ENCODE measurements at regions not wholly inside any gene's neighbourhood (a gene's known extent, or its start where the extent isn't known, plus 50 kb on each side); places are given as distances from the start of the nearest gene placed in this dataset.

DNA sequence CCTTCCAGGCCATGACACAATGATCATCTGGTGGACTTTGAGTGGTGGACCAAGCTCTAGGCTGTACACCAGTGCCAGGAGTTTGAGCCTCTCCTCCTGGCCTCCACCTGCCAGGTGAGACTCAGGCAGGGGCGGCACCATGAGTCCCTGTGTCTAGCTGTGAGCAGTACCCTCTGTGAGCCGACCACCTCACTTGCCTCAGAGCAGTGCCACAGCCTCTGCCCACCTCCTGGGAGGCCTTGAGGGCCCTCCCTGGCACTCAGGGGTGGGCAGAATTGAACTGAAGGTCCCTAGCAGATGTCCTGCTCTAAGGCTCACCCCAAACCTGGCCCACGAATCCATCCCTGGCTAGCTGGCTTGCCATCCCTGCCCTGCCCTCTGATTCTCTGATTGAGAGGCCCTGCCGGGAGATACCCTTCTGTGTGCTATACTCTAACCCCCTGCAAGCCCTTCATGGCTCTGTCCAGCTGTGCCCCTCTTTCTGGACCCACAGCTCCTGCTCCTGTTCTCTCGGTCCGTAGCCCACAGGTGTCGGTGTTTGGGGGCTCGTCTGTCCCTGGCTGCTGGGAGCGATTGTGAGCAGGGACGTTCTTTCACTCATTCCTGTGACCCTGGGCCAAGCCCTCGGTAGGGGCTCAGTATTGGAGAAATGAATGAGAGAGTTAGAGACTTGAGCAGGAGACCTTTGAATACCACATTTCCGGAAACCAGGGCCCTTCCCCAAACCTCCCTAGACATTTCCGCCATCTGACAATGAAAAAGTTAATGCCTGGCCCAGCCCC, 70.0 kb downstream of the INHBB start (continued):
- TF ChIP-seq EZH2 (IDR thresholded peaks at IDR 0.05; ENCODE audit: low read depth, unreplicated experiment): no peak
- no peak for TF ChIP-seq JUNB (IDR thresholded peaks at IDR 0.05; ENCODE audit: unreplicated experiment)
- TF ChIP-seq CREB1 (CRISPR knock-in tag; IDR thresholded peaks at IDR 0.05; ENCODE audit: low read depth): no peak

DNA sequence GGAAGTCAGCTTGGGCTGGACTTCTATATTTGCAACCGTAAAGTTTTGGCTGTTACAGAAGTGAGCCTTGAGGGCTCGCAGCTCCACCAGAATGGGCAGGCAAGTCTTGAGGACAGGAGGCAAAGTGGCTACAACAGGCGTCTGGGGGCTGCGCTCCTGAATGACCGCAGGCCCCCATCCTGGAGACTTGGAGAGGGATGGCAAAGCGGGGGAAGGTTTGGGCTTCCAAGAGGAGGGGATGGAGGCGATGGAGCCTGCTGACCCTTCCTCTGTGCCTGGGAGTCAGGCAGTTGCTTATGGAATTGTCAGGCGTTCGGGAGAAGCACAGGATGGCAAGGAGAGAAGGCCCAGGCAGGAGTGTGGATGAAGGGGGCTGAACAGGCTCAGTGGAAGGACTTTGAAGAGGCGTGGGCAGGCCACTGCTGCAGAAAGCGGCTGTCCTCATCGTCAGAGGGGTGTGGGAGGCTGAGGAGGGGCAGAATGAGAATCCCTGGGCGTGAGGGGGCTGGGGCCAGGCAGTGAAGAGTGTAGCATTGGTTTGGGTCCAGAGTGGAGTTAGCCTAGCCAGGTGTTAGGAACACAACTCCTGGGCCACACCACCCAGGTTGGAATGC, 72.3 kb downstream of the INHBB start:
- no peak overlapping the region for H2AFZ ChIP-seq
- no peak overlapping the region for H3K4me3 ChIP-seq
- Mint-ChIP-seq H3K4me1 (peaks cover 9% of the 10 kb centered on the region), H3K4me3 (no peak overlapping the region), H3K9me3 (no peaks in the 10 kb centered on the region), H3K27ac (no peak overlapping the region), H3K27me3 (ENCODE audit: insufficient read depth, low read depth, poor library complexity) (peaks cover 13% of the 10 kb centered on the region), H3K36me3 (ENCODE audit: low read depth) (no peaks in the 10 kb centered on the region)
- no peaks in the 10 kb centered on the region for H3K9me2 ChIP-seq (ENCODE audit: insufficient read depth)
- no peak overlapping the region for H3K27ac ChIP-seq (ENCODE audit: low read depth)
- ATAC-seq (no peak), DNase-seq (ENCODE audit: low spot score) (no peak)
- H4K20me1 ChIP-seq (replicated peaks; ENCODE audit: insufficient read depth): no peaks in the 10 kb centered on the region
- no peaks in the 10 kb centered on the region for H3F3A ChIP-seq (replicated peaks; ENCODE audit: low read depth)
- H3K27me3 ChIP-seq (ENCODE audit: insufficient read depth): no peaks in the 10 kb centered on the region
- no peak overlapping the region for H3K4me2 ChIP-seq
- H3K79me2 ChIP-seq (replicated peaks; ENCODE audit: insufficient read depth): no peaks in the 10 kb centered on the region
- no peaks in the 10 kb centered on the region for H3K4me1 ChIP-seq (ENCODE audit: insufficient read depth)
- no peaks in the 10 kb centered on the region for H3K36me3 ChIP-seq (ENCODE audit: insufficient read depth)
- TF ChIP-seq CREB1 (CRISPR knock-in tag; IDR thresholded peaks at IDR 0.05; ENCODE audit: low read depth) (no peak), JUNB (IDR thresholded peaks at IDR 0.05; ENCODE audit: unreplicated experiment) (no peak), ZNF114 (CRISPR knock-in tag; IDR thresholded peaks at IDR 0.05) (no peak), EZH2 (IDR thresholded peaks at IDR 0.05; ENCODE audit: low read depth, unreplicated experiment) (no peak), ZNF331 (CRISPR knock-in tag; IDR thresholded peaks at IDR 0.05; ENCODE audit: low read depth) (no peak), POLR2AphosphoS5 (IDR thresholded peaks at IDR 0.05; ENCODE audit: low read depth) (no peak), EZH2phosphoT487 (IDR thresholded peaks at IDR 0.05; ENCODE audit: unreplicated experiment) (no peak), NANOG (IDR thresholded peaks at IDR 0.05; ENCODE audit: borderline replicate concordance) (no peak)
- TF ChIP-seq, protein P1, sequence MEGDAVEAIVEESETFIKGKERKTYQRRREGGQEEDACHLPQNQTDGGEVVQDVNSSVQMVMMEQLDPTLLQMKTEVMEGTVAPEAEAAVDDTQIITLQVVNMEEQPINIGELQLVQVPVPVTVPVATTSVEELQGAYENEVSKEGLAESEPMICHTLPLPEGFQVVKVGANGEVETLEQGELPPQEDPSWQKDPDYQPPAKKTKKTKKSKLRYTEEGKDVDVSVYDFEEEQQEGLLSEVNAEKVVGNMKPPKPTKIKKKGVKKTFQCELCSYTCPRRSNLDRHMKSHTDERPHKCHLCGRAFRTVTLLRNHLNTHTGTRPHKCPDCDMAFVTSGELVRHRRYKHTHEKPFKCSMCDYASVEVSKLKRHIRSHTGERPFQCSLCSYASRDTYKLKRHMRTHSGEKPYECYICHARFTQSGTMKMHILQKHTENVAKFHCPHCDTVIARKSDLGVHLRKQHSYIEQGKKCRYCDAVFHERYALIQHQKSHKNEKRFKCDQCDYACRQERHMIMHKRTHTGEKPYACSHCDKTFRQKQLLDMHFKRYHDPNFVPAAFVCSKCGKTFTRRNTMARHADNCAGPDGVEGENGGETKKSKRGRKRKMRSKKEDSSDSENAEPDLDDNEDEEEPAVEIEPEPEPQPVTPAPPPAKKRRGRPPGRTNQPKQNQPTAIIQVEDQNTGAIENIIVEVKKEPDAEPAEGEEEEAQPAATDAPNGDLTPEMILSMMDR (conservative IDR thresholded peaks at IDR 0.05; ENCODE audit: low read depth in 2 of 2): no peak
- TF ChIP-seq, protein P2, sequence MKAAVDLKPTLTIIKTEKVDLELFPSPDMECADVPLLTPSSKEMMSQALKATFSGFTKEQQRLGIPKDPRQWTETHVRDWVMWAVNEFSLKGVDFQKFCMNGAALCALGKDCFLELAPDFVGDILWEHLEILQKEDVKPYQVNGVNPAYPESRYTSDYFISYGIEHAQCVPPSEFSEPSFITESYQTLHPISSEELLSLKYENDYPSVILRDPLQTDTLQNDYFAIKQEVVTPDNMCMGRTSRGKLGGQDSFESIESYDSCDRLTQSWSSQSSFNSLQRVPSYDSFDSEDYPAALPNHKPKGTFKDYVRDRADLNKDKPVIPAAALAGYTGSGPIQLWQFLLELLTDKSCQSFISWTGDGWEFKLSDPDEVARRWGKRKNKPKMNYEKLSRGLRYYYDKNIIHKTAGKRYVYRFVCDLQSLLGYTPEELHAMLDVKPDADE (IDR thresholded peaks at IDR 0.05): no peak
- TF ChIP-seq, protein P3, sequence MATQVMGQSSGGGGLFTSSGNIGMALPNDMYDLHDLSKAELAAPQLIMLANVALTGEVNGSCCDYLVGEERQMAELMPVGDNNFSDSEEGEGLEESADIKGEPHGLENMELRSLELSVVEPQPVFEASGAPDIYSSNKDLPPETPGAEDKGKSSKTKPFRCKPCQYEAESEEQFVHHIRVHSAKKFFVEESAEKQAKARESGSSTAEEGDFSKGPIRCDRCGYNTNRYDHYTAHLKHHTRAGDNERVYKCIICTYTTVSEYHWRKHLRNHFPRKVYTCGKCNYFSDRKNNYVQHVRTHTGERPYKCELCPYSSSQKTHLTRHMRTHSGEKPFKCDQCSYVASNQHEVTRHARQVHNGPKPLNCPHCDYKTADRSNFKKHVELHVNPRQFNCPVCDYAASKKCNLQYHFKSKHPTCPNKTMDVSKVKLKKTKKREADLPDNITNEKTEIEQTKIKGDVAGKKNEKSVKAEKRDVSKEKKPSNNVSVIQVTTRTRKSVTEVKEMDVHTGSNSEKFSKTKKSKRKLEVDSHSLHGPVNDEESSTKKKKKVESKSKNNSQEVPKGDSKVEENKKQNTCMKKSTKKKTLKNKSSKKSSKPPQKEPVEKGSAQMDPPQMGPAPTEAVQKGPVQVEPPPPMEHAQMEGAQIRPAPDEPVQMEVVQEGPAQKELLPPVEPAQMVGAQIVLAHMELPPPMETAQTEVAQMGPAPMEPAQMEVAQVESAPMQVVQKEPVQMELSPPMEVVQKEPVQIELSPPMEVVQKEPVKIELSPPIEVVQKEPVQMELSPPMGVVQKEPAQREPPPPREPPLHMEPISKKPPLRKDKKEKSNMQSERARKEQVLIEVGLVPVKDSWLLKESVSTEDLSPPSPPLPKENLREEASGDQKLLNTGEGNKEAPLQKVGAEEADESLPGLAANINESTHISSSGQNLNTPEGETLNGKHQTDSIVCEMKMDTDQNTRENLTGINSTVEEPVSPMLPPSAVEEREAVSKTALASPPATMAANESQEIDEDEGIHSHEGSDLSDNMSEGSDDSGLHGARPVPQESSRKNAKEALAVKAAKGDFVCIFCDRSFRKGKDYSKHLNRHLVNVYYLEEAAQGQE (IDR thresholded peaks at IDR 0.05; ENCODE audit: unreplicated experiment): no peak
